Cardiac fibroblast (primary cell): ENCODE measurements at regions not wholly inside any gene's neighbourhood (a gene's known extent, or its start where the extent isn't known, plus 50 kb on each side); places are given as distances from the start of the nearest gene placed in this dataset.
"Not testable (repeated sequence)": the region's sequence is repeated elsewhere in the genome, so short reads cannot be mapped to it uniquely, and the experiment has no call there.

Source experiments
- DNase-seq, 2 donors: peaks; one replicate each; pipeline versions ENCODE4 v3.0.0 to v3.0.0-alpha.2; 2010; ENCODE audit warnings: low read depth in 2 of 2
- H3K4me3 ChIP-seq, 2 donors: replicated peaks in 1 of 2; 1 replicate in 1 of 2; 2 replicates in 1 of 2; pipeline ENCODE4 v1.5.1; 2011; ENCODE audit warnings: low read depth in 2 of 2, low read length in 2 of 2, mild to moderate bottlenecking in 2 of 2, moderate library complexity in 1 of 2
- CTCF ChIP-seq: IDR thresholded peaks from one replicate; pipeline ENCODE4 v1.5.1; 2011; ENCODE audit warnings: low read depth, mild to moderate bottlenecking, low read length, inconsistent platforms

- TF ChIP-seq CTCF: no peak
- H3K4me3 ChIP-seq: no peak overlapping the region
- peak in 1 of 2 donors; percentile 7 for DNase-seq
These were observed 690.5 kb downstream of the BRINP3 start for GRCh38 chr1:189787201-189787600.

- no peak overlapping the region for H3K4me3 ChIP-seq
- DNase-seq: no peak
- no peak for TF ChIP-seq CTCF
These were observed 687.3 kb downstream of the BRINP3 start for GRCh38 chr1:189790335-189790734.

GRCh38 chr1:189803364-189803763 is 674.3 kb downstream of the BRINP3 start:
- TF ChIP-seq CTCF: no peak
- H3K4me3 ChIP-seq: no peak overlapping the region
- no peak for DNase-seq

GRCh38 chr1:189804352-189804751 is 673.3 kb downstream of the BRINP3 start:
- TF ChIP-seq CTCF: no peak
- DNase-seq: no peak
- H3K4me3 ChIP-seq: no peak overlapping the region

GRCh38 chr1:189805735-189806134 is 671.9 kb downstream of the BRINP3 start:
- no peak overlapping the region for H3K4me3 ChIP-seq
- no peak for TF ChIP-seq CTCF
- peak in 1 of 2 donors; percentile 1 for DNase-seq

- H3K4me3 ChIP-seq, DNase-seq: not testable (repeated sequence)
These were observed 667.0 kb downstream of the BRINP3 start for GRCh38 chr1:189810639-189811038.

GRCh38 chr1:189811960-189812359 is 665.7 kb downstream of the BRINP3 start:
- no peak overlapping the region for H3K4me3 ChIP-seq
- TF ChIP-seq CTCF: no peak
- DNase-seq: no peak
